ENCODE measurements at regions not wholly inside any gene's neighbourhood (a gene's known extent, or its start where the extent isn't known, plus 50 kb on each side); places are given as distances from the start of the nearest gene placed in this dataset.

DNA sequence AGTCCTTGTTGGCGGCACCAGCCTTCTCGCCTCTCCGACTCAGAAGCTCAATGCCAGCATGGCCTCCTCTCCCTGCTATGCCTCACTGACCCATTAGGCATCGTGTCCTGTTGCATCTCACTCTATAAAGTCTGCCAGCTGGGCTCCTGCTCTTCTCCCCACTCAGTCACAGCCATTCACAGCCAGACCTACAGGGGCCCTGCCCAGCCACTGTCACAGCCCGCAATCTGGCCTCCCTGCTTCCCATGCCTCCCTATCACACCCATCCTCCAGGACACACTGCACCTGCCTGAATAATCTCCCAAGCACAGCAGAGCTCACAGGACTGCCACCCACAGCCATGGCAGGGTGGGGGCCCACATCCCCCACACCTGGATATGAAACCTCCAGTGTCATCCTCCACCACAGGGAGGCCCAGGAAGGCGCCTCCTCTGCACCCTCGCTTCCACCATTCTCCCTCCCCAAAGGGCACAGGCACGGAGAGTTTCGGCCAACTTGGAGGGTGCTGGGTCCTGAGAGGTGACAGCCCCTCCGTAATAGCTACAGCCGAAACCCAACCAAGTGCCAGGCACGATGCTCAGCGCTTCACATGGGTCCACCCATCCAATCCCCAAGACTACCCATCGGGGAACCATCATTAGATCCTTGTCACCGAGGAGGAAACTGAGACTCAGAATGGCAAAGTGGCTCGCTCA, 370.3 kb downstream of the BCL11B start:
- TF ChIP-seq ZNF350 (tag by site-specific recombination; IDR thresholded peaks at IDR 0.05) (no peak), ZBTB1 (tag by site-specific recombination; IDR thresholded peaks at IDR 0.05) (no peak), ZNF561 (tag by site-specific recombination; IDR thresholded peaks at IDR 0.05; ENCODE audit: borderline replicate concordance) (no peak), ZNF571 (tag by site-specific recombination; IDR thresholded peaks at IDR 0.05) (no peak), SP7 (tag by site-specific recombination; IDR thresholded peaks at IDR 0.05) (no peak), ZNF148 (tag by site-specific recombination; IDR thresholded peaks at IDR 0.05; ENCODE audit: borderline replicate concordance) (no peak)
- TF ChIP-seq, protein P1, sequence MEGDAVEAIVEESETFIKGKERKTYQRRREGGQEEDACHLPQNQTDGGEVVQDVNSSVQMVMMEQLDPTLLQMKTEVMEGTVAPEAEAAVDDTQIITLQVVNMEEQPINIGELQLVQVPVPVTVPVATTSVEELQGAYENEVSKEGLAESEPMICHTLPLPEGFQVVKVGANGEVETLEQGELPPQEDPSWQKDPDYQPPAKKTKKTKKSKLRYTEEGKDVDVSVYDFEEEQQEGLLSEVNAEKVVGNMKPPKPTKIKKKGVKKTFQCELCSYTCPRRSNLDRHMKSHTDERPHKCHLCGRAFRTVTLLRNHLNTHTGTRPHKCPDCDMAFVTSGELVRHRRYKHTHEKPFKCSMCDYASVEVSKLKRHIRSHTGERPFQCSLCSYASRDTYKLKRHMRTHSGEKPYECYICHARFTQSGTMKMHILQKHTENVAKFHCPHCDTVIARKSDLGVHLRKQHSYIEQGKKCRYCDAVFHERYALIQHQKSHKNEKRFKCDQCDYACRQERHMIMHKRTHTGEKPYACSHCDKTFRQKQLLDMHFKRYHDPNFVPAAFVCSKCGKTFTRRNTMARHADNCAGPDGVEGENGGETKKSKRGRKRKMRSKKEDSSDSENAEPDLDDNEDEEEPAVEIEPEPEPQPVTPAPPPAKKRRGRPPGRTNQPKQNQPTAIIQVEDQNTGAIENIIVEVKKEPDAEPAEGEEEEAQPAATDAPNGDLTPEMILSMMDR (tag by site-specific recombination; IDR thresholded peaks at IDR 0.05) = no peak
